GM19467 (cell line): ENCODE measurements at regions not wholly inside any gene's neighbourhood (a gene's known extent, or its start where the extent isn't known, plus 50 kb on each side); places are given as distances from the start of the nearest gene placed in this dataset.

Source experiments
- ATAC-seq: cut with Tn5 transposase; IDR thresholded peaks from one replicate; pipeline ENCODE4 v1.9.1; 2021; ENCODE audit warnings: mild to moderate bottlenecking, moderate library complexity; ENCODE audit not compliant: unreplicated experiment

DNA sequence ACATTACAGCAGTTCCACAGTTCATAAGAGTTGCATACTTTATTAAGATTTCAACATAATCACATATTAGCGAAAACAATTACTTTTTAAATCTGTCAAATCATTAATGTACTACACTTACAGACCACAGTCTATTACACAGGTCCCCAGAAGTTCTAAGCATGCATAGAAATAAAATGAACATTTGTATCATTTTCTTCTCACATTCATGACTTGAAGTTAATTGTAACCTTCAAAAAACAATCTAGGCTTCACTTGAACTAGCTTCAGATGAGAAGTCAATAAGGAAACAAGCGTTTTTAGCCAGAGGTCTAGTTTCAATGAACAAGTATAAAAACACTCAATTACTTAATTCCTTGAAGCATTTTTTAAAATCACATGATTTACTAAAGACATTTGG, 238.3 kb downstream of the HACE1 start:
- ATAC-seq: no peak

DNA sequence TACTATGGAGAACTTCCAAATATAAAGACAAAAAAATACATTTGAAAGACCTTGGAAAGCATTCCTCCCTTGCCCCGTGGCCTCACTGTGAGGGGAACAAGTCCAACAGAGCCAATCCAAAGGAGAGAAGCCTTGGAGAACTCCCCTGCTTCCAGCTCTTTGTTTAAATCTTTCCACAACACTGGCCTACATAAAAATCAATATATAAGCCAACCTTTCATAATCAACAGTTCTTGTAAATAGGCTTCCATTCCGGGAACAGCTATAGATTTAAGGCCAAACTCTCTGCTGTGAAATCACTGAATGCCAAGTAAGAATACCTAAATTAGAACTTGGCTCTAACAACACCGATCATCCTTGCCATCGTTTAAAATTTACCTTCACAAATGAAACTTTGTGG, 242.1 kb downstream of the HACE1 start:
- no peak for ATAC-seq

DNA sequence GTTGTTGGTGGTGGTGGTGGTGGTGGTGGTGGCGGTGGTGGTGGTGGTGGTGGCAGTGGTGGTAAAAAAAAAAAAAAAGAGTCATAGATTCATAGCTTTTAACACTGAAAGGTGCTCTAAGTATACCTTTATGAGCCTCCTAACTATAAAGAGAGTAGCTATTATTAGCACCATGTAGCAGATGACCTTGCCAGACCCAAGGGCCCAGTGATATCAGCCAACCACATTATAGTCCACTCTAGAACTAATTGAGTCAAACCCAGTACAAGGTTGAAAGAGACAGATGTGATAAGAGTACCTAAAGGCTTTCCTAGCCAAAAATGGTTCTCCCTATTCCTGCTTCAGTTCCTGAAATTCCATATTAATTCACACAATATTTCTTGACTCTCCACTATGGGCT, 245.3 kb downstream of the HACE1 start:
- no peak for ATAC-seq

DNA sequence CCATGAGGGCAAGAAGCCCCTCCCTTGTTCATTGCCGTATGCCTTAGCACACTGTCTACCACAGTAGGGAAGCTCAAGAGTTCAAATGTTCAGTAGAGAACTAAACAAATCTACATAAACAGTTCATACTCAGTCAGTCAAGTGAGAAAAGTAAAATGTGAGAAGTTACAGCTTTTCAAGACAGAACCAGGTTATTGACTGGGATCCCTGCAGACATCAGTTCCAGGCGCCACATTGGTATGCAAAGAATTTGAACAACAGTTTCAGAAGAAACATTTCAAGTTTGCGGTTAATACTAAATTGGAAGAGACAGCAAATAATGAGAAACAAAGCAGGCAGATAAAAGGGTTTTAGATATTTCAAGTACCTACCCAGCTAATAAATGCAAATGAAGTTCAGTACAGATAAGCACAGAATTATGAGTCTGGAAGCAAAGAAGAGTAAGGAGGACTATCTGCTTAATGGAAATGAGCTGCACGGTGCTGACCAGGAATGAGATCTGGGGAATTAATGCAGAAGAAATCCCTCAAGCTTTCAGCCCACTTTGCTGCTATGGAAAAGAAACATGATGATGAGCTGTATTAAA, 246.2 kb downstream of the HACE1 start:
- ATAC-seq: no peak

DNA sequence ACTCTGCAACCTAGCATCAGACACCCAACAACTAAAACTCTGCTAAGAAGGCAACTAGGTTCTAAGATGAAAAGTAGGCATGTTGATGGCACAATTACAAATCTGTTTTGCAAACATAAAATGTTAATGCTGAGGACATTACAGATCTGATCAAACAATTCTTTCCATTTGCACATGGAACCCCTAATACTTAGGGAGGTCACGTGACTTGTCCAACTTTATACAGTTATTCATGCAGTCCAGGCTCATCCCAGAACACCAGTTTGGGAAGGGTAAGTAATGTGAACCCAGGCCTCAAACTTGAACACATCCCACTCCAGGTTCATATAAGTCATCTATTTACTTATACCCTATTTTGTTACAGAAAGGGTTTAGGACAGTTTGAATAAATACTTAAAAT, 247.2 kb downstream of the HACE1 start:
- ATAC-seq: no peak

DNA sequence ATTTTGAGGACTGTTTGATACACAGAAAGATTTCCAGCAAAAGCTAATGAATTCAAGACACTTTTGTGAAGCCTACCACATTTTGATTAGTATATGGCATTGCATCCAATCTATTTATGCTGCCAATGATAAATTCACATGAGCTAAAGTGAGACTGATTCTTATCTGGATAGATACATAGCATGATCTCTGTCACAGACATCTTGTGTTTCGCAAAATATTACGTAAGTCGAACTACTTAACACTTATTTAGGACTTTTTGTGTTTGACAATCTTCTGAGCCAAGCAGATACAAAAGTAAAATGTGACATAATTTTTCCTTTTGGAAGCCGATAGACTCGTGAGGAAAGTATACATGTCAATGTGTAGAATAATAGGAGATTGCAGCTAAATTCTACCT, 251.6 kb downstream of the HACE1 start:
- no peak for ATAC-seq

DNA sequence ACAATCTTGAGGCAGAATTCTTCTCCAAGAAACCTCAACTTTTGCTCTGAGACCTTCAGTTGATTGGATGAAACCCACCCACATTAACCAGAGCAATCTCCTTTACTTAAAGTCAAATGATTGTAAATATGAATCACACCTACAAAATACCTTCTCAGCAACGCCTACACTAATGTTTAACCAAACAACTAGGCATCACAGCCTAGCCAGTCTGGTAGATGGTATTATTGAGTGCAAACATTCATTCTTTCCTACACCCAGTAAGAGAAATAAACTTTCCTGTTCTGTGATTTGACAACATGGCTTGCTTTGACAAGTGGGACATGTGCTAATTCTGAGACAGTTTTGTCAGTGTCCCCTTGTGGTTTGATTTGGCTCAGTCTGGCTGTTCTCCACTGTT, 252.2 kb downstream of the HACE1 start:
- no peak for ATAC-seq

DNA sequence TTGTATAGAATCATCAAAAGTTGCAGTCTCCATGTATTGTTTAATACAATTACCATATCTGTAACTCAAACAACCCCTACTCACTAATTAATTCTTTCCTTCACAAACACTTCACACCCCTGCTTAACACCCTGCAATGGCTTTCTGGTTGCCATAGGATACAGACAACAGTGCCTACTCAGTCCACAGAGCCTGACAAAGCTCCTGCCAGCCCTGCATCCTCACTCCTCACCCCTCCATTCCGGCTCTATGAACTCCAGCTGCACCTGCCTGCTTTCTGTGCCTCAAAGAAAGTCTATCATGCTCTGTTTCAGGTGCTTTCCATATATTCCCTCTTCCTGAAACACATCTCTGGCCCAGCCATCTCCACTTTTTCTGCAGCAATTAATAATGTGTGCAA, 253.4 kb downstream of the HACE1 start:
- no peak for ATAC-seq

DNA sequence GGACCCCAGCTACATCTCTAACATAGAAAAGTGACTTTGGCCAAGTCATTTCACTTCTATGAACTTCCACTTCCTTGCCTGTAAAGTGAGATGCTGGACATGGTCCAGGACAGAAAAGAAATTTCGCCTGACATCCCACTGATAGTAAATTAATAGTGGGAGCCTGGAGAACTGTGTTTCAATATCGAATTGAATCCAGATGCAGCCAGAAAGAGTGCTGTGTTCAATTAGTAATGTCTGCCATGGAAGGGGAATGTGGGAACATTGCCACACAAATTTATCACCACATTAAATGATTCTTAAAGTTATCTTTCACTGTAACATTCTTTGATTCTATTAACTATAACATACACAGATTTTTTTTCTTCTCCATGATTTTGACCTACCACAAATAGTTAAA, 255.0 kb downstream of the HACE1 start:
- no peak for ATAC-seq

DNA sequence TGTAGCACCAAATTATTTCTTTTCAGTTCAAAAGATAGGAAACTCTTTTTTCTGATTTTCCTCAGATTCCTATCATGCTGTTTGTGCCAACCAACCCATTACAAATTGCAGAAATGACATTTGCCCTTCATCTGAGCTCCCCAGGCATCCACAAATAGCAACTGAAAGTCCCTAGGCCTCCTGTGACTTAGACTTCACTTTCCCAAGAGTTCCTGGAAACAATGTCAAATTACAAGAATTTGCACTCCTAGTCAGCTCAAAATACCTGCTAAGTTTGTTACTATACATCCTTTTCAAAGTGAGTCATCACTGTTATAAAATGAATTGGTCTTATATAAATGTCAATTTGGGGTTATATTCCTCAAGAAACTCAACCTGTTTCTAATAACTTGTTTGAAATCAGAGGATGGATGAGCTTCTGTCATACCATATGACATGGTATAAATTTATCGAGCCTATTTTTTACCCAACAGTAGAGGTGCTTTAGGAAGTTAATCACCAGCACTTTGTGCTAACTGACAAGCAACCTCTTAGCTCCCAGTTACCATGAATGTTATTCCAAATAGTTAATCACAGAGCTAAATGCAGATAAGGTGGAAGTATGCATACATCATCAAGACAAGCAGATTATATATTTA, 256.5 kb downstream of the HACE1 start:
- no peak for ATAC-seq

DNA sequence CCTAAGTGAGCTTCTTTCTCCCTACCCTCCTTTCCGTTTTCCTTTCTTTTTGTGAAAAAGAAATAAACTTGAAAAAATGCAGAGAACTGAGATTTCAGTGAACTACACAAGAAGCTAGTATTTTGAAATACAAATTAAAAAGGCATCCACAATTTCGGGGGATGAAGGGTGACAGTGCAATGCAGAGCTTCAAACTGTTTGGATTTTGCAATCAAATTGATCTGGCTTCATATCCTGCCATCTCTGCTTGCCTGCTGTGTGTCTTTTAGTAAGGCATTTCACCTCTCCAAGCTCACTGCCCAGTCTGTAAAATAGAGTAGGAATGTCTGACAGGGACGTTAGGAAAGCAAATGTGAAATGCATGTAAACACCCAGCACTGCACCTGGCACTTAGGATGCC, 258.0 kb downstream of the HACE1 start:
- no peak for ATAC-seq

DNA sequence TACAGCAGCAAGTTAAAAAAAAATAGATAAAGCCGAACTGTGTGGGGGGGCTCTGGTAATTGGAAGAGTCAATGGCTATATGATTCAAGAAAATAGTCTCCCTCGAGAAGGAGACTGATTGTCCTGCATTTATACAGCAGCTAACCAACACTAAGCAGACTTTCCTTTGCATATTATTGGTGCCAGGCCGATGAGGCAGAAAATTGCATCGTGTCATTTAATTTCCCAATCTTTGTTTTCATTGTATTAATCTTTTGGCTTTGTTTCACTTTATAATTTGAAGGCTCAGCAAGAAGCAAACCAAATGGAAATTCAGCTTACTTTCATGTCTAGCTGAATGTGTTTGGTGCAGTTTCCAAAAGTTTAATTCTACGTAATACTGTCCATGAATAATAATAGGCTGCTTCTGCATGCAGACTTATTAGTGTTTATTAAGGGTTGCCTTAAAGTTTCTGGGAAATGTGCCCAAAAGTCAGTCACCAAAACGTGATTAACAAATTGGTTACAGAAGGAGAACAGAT, 258.5 kb downstream of the HACE1 start:
- no peak for ATAC-seq

DNA sequence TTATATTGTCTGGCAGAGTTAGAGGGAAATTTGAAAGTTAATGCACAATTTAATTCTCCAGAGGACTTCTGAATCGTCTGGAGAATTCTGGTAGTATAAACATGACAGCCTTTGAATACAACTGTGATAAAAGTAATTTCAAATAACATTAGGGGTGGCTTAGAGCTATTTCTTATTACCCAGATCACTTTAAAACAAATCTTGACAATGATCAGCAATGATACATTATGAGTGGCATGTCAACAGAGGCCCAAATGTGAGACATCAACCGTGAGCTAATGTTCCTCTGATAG, 259.1 kb downstream of the HACE1 start:
- ATAC-seq: no peak

DNA sequence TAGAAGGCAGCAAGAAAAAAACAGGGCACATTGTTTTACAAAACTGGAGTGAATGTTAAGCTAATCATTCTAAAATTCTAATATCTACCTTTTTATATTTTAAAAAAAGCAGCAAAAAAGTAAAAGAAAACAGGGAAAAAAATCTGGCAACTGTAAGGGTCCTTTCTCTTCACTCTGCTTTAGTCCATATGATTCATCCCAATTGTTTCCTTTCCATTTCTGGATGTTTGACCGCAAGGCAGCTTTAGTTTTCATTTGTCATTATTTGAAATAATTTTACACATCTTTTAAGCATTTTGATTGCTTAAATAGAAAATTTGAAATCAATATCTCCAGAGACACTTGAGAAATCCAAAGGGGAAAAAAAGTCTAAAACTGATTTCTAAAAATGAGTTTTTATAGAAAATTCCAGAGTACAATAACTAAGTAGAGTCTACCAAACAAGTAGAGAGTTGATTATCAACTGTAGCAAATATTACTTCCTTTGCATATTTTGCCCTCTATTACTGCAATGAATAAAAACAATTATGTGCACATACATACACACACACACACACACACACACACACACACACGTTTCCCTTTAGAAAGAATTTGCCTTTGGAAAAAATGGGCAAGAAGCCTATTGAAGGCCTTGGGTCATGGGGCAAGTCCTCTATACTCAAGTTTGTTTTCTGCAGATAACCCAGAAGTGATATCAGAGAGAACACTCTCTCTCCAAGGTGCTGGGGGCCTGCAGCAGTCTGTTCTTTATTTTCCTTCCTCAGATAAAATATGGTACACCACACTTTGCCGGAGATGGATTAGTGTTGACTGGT, 259.7 kb downstream of the HACE1 start:
- no peak for ATAC-seq

DNA sequence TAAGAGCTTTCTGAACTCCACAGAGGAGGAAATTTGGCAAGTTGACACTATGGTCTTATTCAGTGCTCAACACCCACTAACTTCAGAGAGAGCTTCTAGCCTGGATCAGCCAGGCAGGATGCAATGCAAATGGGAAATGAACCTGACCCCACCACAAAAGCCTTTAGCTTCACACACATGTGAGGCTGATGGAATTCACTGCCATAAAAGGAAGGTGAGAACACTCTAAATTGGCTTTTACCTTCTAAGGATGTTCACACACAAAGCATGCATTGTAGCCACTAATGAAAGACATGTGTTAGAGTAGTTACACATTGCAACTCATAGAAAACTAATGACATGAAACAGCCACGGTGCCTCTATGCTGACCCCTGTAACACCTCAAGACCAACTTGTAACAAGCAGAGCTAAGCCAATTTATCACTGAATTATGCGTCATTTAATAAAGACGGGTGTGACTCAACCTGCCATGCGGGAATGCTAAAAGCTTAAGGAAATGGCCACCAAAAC, 262.1 kb downstream of the HACE1 start:
- ATAC-seq: no peak

DNA sequence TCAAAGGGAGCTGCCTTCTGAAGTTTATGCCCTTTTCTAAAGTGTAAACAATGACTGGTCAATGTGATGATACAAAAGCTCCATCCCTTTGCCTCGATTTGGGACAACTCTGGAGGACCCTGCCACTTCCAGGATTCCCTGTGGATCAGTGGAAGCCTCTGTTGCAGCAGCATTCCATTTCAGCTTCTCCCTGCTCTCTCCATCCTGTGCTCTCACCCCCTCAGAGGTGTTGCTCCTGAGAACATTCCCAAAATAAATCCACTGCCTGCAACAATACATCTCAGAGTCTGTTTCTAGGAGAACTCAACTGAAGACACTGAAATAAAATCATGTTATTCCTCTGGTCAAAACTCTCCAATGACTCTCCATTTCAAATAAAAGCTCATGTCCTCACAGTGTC, 263.6 kb downstream of the HACE1 start:
- no peak for ATAC-seq

DNA sequence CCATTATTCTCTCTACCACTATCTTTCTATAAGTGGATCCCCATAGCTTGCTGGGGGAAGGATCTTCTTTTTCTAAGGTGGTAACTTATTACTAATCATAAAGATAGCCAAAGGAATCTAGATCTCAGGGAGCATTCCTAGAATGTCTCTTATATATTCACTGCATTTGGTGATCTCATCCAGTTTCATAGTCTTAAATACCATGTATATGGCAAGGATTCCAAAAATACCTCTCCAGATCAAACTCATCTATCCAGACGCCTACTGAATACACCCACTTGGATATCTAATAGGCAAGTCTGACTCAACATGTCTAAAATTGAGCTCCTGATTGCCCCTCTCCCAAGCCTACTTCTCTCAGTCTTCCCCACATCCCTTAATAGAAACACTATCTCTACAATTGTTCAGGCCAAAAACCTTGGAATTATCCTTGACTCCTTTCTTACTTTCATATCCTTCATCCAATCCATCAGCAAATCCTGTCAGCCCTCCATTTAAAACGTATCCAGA, 264.4 kb downstream of the HACE1 start:
- ATAC-seq: no peak

DNA sequence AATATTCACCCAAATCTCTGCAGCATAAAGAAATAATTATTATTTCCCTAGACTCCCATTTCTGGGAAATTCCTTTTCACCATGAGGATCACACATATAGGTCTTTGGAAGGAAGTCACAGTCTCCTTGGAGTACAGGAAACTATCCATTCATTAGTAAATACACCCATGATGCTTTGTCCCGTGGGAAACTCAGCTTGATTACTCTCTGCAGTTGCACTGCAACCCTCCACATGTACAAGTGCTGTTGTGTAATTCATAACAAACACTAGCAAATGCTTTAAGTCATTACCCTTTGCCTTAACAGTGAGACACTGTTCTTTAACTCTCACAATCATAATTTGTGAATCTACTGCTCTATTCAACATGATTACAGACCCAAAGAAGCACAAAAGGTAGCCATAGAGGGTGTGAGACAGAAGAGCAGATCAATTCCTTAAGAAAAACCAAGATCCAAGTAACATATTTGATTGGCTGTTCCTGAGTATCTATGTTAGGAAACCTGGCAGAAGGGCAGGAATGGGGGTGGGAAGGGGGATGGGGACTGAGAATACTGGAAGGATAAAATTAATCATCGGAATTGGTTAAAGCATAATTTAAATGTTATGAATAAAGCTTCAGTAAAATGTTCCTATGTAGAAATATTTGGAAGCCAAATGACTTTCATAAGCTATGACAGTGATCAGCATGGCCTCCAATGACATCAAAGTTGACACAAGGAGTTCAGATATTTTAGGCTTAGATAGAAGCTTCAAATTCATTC, 268.0 kb downstream of the HACE1 start:
- no peak for ATAC-seq

DNA sequence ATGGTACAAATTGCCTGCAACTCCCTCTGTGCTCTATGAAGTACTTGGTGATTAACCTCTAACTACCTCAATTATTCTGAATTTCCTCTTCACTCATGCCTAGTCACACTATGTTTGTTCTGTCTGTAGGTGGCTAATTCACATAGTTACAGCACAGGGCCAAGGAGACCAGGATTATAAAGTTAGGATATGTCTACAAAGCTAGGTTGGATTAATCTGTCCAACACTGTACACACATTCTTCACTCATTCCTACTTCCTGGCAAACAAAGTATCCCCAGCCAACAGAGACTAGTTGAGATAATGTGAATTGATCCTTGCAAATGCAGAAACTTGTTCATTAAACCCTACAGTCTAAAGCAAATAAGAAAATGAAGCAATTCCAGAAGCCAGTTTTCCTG, 269.8 kb downstream of the HACE1 start:
- ATAC-seq: no peak

DNA sequence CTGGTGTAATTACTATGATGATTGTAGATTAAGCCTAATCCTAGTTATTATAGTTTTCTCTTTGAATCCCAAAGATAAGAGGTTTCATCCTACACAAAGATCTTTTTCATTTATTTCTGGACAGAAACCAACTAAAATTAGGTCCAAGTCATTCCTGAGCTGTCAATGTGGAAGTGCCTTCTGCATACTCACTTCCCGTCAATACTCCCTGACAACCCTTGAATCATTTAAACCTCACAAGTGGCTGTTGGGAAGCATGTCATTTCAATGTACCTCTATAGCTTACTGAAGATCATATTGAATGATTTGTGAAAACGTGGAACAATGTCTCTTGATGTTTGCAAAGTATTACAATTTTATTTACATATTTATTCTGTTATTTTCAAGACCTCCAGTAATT, 274.1 kb downstream of the HACE1 start:
- no peak for ATAC-seq

DNA sequence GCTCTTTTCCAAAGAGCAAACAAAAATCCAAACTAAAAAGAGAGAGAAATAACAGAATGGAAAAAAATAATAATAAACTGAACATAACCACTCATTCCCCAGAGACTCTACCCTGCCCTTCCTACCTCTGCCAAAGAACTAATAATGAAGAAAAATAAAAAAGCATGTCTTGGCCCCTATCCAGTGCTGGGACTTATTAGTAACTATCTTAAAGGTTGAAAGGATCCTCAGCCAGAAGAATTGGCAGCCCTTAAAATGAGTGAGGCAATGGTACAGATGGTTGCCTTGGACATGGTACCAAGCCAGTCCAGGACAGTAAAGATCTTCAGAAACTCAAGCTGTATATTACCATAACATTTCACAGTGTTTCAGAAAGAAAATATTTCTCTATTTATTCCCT, 279.3 kb downstream of the HACE1 start:
- ATAC-seq: no peak
